HepG2 (cell line): ENCODE measurements at regions not wholly inside any gene's neighbourhood (a gene's known extent, or its start where the extent isn't known, plus 50 kb on each side); places are given as distances from the start of the nearest gene placed in this dataset.

ENCODE experiments used
- ATAC-seq: fragments of 200-7000 bp; cut with Tn5 transposase; 3 replicates; pipeline ENCODE4 v1.9.1; 2020; ENCODE audit warnings: mild to moderate bottlenecking, moderate library complexity
- BruUV-seq: library from RNA; stranded (reverse); fragments of 400-500 nt; replicated peaks from 2 replicates; lab custom pipeline; 2021; lab: Mats Ljungman, UMichigan
- CTCF ChIA-PET: fragments of 300-600 bp; formaldehyde crosslinking; extraction: SDS; loops from one replicate; lab custom pipeline; 2021; ENCODE audit warnings: low total read pairs, inconsistent platforms, low intra/inter-chr PET ratio; lab: Yijun Ruan, JAX
- POLR2A ChIA-PET: fragments of 350-600 bp; sonication (Branson Sonifier 250); formaldehyde crosslinking; loops from one replicate; lab custom pipeline; 2020; ENCODE audit warnings: antibody characterized with exemption, inconsistent platforms; lab: Yijun Ruan, JAX
- DNase-seq: peaks from one replicate; pipeline ENCODE4 v3.0.0-alpha.2; 2015; ENCODE audit warnings: low spot score
- FAIRE-seq: peaks from 3 replicates; lab custom pipeline; 2011; peaks lifted over from hg19 to GRCh38; lab: Jason Lieb, UNC
- H2AFZ ChIP-seq: one replicate; pipeline ENCODE4 v1.6.1; 2011; ENCODE audit warnings: low read length, inconsistent platforms
- H3K27ac ChIP-seq: fragments of 300-600 bp; 3 replicates; pipeline ENCODE4 v1.8.0; 2011; ENCODE audit warnings: mixed run types, mild to moderate bottlenecking, mixed read lengths, low read length, inconsistent platforms; ENCODE audit not compliant: insufficient read depth; ENCODE audit errors: extremely low read length
- H3K27me3 ChIP-seq, 2 experiments: fragments of 200-600 bp in 1 of 2; 2 replicates in 1 of 2; 3 replicates in 1 of 2; pipeline versions ENCODE4 v1.6.0 to v1.8.0; 2011; ENCODE audit warnings: low read length in 2 of 2, mild to moderate bottlenecking in 2 of 2, moderate library complexity in 2 of 2, inconsistent platforms in 1 of 2; ENCODE audit not compliant: insufficient read depth in 2 of 2, control insufficient read depth in 1 of 2
- H3K36me3 ChIP-seq, 2 experiments: fragments of 200-600 bp in 1 of 2; replicated peaks in 1 of 2; 2 replicates in 1 of 2; 3 replicates in 1 of 2; pipeline versions ENCODE4 v1.5.1 to v1.8.0; 2011; ENCODE audit warnings: low read length in 2 of 2, inconsistent platforms in 1 of 2; ENCODE audit not compliant: insufficient read depth in 2 of 2, control insufficient read depth in 1 of 2
- H3K4me1 ChIP-seq: 2 replicates; pipeline ENCODE4 v1.5.1; 2012; ENCODE audit warnings: low read length, inconsistent platforms; ENCODE audit not compliant: insufficient read depth
- H3K4me2 ChIP-seq: 2 replicates; pipeline ENCODE4 v1.6.0; 2011; ENCODE audit warnings: low read depth, low read length, inconsistent platforms
- H3K4me3 ChIP-seq, 3 experiments: fragments of 200-600 bp in 1 of 3; sonication (generic), shearing (Covaris generic) in 1 of 3; replicated peaks in 1 of 3; 2 replicates each; pipeline ENCODE4 v1.5.1; 2011 to 2016; ENCODE audit warnings: low read length in 3 of 3, inconsistent platforms in 2 of 3, low read depth in 2 of 3, mild to moderate bottlenecking in 2 of 3, control low read depth in 1 of 3, mixed read lengths in 1 of 3; ENCODE audit not compliant: insufficient read depth in 1 of 3
- H3K79me2 ChIP-seq: one replicate; pipeline ENCODE4 v1.6.1; 2011; ENCODE audit warnings: low read length, inconsistent platforms; ENCODE audit not compliant: insufficient read depth
- H3K9ac ChIP-seq: 2 replicates; pipeline ENCODE4 v1.6.0; 2011; ENCODE audit warnings: mild to moderate bottlenecking, low read depth, low read length, inconsistent platforms; ENCODE audit not compliant: insufficient read depth
- H3K9me3 ChIP-seq: 2 replicates; pipeline ENCODE4 v1.5.1; 2012; ENCODE audit warnings: mild to moderate bottlenecking, low read length
- H4K20me1 ChIP-seq: 2 replicates; pipeline ENCODE4 v1.6.0; 2011; ENCODE audit warnings: inconsistent platforms, mild to moderate bottlenecking, low read length, moderate library complexity; ENCODE audit not compliant: insufficient read depth
- BRD4 ChIP-seq: sonication (generic); formaldehyde crosslinking; IDR thresholded peaks from 2 replicates; pipeline ENCODE4 v1.4.0; 2020; ENCODE audit warnings: missing genetic modification reagents
- CHD4 ChIP-seq: fragments of 200-600 bp; sonication (generic); IDR thresholded peaks from 2 replicates; pipeline ENCODE4 v1.7.0; 2017; ENCODE audit warnings: mild to moderate bottlenecking, low read length, borderline replicate concordance
- KLF12 ChIP-seq: sonication (generic); formaldehyde crosslinking; IDR thresholded peaks from 2 replicates; pipeline ENCODE4 v1.4.0; 2020; ENCODE audit warnings: missing genetic modification reagents, borderline replicate concordance
- MIER2 ChIP-seq: IDR thresholded peaks from 2 replicates; pipeline ENCODE4 v1.6.1; 2016; ENCODE audit warnings: missing biosample characterization, missing genetic modification reagents
- MTA1 ChIP-seq: sonication (generic); formaldehyde crosslinking; IDR thresholded peaks from 2 replicates; pipeline ENCODE4 v1.4.0; 2020; ENCODE audit warnings: missing genetic modification reagents, mild to moderate bottlenecking, borderline replicate concordance
- RORA ChIP-seq: sonication (generic); formaldehyde crosslinking; IDR thresholded peaks from 2 replicates; pipeline ENCODE4 v1.5.0; 2020; ENCODE audit warnings: mild to moderate bottlenecking, missing genetic modification reagents, moderate library complexity
- SPEN ChIP-seq: sonication (generic); formaldehyde crosslinking; IDR thresholded peaks from 2 replicates; pipeline ENCODE4 v1.5.1; 2020; ENCODE audit warnings: low read depth, mild to moderate bottlenecking, missing genetic modification reagents
- SUZ12 ChIP-seq: fragments of 150-350 bp; IDR thresholded peaks from 2 replicates; pipeline ENCODE4 v1.6.1; 2014; ENCODE audit warnings: low read depth, low read length
- ZNF790 ChIP-seq: sonication (generic); formaldehyde crosslinking; IDR thresholded peaks from 2 replicates; pipeline ENCODE4 v1.8.0; 2022; ENCODE audit warnings: missing genetic modification reagents, mild to moderate bottlenecking, borderline replicate concordance
- WGBS: methylation state at CpG from one replicate; pipeline ENCODE4 v1.1.6; 2017; ENCODE audit warnings: low lambda C conversion rate; 5-methylcytosine and 5-hydroxymethylcytosine counted together
- in situ Hi-C: cut with HindIII; loops from 2 replicates; pipeline ENCODE4 v1.10.0; 2017; ENCODE audit warnings: low pct_unique_long_range_greater_than_20kb; ENCODE audit not compliant: extremely low pct_ligation_motif_present
- intact Hi-C: fragments of 100-400 bp; cut with micrococcal nuclease; formaldehyde crosslinking; loops from one replicate; pipeline ENCODE4 v1.10.0; 2022; ENCODE audit not compliant: unreplicated experiment
- TF ChIP-seq, protein P1 (sequence below): sonication (generic); formaldehyde crosslinking; IDR thresholded peaks from 2 replicates; pipeline ENCODE4 v1.5.0; 2020; ENCODE audit warnings: mild to moderate bottlenecking, missing genetic modification reagents
- TF ChIP-seq, protein P2 (sequence below): sonication (generic); formaldehyde crosslinking; IDR thresholded peaks from 2 replicates; pipeline ENCODE4 v1.8.1; 2023; ENCODE audit warnings: mild to moderate bottlenecking, missing genetic modification reagents
- TF ChIP-seq, protein P3 (sequence below): sonication (generic); formaldehyde crosslinking; IDR thresholded peaks from 2 replicates; pipeline ENCODE4 v1.4.0; 2020; ENCODE audit warnings: missing genetic modification reagents
- TF ChIP-seq, protein P4 (sequence below): IDR thresholded peaks from 2 replicates; pipeline ENCODE4 v1.6.1; 2012; ENCODE audit warnings: inconsistent platforms
- TF ChIP-seq, protein P5 (sequence below): sonication (generic); formaldehyde crosslinking; IDR thresholded peaks from 2 replicates; pipeline ENCODE4 v1.4.0; 2020; ENCODE audit warnings: missing genetic modification reagents

DNA sequence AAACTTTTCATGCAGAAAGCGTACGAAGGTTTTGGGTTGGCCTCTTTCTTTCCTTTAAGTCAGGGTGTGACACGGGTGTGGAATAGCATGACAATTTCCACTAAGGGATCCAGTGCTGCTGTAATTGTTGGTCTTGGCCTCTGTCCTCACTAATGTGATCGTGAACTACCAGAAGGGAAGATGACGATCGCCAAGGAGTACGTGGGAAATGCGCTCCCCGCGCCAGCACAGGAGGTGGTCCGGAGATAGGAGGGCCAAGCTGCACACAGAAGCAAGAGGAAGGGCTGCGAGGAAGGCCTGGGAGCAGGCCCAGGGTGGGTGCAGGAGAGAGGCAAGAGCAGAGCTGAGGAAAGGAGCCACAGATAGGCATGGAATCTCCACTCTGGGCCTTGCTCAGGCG is 79.7 kb upstream of the PODXL start:
- CTCF ChIA-PET: no interaction called here
- no peak for ATAC-seq
- TF ChIP-seq CHD4 (no peak), MIER2 (no peak), KLF12 (no peak), RORA (CRISPR knock-in tag) (no peak), BRD4 (CRISPR knock-in tag) (no peak), ZNF790 (CRISPR knock-in tag) (no peak), SUZ12 (no peak), SPEN (CRISPR knock-in tag) (no peak), MTA1 (no peak)
- TF ChIP-seq, protein P1, sequence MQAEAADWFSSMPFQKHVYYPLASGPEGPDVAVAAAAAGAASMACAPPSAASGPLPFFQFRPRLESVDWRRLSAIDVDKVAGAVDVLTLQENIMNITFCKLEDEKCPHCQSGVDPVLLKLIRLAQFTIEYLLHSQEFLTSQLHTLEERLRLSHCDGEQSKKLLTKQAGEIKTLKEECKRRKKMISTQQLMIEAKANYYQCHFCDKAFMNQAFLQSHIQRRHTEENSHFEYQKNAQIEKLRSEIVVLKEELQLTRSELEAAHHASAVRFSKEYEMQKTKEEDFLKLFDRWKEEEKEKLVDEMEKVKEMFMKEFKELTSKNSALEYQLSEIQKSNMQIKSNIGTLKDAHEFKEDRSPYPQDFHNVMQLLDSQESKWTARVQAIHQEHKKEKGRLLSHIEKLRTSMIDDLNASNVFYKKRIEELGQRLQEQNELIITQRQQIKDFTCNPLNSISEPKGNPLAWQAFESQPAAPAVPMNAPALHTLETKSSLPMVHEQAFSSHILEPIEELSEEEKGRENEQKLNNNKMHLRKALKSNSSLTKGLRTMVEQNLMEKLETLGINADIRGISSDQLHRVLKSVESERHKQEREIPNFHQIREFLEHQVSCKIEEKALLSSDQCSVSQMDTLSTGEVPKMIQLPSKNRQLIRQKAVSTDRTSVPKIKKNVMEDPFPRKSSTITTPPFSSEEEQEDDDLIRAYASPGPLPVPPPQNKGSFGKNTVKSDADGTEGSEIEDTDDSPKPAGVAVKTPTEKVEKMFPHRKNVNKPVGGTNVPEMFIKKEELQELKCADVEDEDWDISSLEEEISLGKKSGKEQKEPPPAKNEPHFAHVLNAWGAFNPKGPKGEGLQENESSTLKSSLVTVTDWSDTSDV (CRISPR knock-in tag): no peak
- TF ChIP-seq, protein P2, sequence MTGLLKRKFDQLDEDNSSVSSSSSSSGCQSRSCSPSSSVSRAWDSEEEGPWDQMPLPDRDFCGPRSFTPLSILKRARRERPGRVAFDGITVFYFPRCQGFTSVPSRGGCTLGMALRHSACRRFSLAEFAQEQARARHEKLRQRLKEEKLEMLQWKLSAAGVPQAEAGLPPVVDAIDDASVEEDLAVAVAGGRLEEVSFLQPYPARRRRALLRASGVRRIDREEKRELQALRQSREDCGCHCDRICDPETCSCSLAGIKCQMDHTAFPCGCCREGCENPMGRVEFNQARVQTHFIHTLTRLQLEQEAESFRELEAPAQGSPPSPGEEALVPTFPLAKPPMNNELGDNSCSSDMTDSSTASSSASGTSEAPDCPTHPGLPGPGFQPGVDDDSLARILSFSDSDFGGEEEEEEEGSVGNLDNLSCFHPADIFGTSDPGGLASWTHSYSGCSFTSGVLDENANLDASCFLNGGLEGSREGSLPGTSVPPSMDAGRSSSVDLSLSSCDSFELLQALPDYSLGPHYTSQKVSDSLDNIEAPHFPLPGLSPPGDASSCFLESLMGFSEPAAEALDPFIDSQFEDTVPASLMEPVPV (CRISPR knock-in tag): no peak
- TF ChIP-seq, protein P3, sequence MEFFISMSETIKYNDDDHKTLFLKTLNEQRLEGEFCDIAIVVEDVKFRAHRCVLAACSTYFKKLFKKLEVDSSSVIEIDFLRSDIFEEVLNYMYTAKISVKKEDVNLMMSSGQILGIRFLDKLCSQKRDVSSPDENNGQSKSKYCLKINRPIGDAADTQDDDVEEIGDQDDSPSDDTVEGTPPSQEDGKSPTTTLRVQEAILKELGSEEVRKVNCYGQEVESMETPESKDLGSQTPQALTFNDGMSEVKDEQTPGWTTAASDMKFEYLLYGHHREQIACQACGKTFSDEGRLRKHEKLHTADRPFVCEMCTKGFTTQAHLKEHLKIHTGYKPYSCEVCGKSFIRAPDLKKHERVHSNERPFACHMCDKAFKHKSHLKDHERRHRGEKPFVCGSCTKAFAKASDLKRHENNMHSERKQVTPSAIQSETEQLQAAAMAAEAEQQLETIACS (CRISPR knock-in tag): no peak
- TF ChIP-seq, protein P4, sequence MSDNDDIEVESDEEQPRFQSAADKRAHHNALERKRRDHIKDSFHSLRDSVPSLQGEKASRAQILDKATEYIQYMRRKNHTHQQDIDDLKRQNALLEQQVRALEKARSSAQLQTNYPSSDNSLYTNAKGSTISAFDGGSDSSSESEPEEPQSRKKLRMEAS: no peak
- TF ChIP-seq, protein P5, sequence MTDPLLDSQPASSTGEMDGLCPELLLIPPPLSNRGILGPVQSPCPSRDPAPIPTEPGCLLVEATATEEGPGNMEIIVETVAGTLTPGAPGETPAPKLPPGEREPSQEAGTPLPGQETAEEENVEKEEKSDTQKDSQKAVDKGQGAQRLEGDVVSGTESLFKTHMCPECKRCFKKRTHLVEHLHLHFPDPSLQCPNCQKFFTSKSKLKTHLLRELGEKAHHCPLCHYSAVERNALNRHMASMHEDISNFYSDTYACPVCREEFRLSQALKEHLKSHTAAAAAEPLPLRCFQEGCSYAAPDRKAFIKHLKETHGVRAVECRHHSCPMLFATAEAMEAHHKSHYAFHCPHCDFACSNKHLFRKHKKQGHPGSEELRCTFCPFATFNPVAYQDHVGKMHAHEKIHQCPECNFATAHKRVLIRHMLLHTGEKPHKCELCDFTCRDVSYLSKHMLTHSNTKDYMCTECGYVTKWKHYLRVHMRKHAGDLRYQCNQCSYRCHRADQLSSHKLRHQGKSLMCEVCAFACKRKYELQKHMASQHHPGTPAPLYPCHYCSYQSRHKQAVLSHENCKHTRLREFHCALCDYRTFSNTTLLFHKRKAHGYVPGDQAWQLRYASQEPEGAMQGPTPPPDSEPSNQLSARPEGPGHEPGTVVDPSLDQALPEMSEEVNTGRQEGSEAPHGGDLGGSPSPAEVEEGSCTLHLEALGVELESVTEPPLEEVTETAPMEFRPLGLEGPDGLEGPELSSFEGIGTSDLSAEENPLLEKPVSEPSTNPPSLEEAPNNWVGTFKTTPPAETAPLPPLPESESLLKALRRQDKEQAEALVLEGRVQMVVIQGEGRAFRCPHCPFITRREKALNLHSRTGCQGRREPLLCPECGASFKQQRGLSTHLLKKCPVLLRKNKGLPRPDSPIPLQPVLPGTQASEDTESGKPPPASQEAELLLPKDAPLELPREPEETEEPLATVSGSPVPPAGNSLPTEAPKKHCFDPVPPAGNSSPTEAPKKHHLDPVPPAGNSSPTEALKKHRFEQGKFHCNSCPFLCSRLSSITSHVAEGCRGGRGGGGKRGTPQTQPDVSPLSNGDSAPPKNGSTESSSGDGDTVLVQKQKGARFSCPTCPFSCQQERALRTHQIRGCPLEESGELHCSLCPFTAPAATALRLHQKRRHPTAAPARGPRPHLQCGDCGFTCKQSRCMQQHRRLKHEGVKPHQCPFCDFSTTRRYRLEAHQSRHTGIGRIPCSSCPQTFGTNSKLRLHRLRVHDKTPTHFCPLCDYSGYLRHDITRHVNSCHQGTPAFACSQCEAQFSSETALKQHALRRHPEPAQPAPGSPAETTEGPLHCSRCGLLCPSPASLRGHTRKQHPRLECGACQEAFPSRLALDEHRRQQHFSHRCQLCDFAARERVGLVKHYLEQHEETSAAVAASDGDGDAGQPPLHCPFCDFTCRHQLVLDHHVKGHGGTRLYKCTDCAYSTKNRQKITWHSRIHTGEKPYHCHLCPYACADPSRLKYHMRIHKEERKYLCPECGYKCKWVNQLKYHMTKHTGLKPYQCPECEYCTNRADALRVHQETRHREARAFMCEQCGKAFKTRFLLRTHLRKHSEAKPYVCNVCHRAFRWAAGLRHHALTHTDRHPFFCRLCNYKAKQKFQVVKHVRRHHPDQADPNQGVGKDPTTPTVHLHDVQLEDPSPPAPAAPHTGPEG: no peak

More for the DNA sequence above, 79.7 kb upstream of the PODXL start:
- DNase-seq (no peak), FAIRE-seq (no peak)
- Histone ChIP-seq H3K79me2 (no peaks in the 10 kb centered on the region), H3K4me2 (no peak overlapping the region), H3K27me3 (peaks cover 0 to 11% of the 10 kb centered on the region in 2 experiments; a peak in 2 of 5 replicates), H3K4me1 (no peaks in the 10 kb centered on the region), H3K9me3 (no peaks in the 10 kb centered on the region), H3K4me3 (no peak overlapping the region), H3K36me3 (no peaks in the 10 kb centered on the region), H2AFZ (no peak overlapping the region), H3K9ac (no peak overlapping the region), H3K27ac (no peak overlapping the region), H4K20me1 (no peaks in the 10 kb centered on the region)
- 59% methylated on average over 13 of the region's 13 CpGs for WGBS
- intact Hi-C loops: no loop called here
- in situ Hi-C loops: no loop called here
- BruUV-seq: no TSS peak
- POLR2A ChIA-PET: no interaction called here
